A549 (cell line): ENCODE measurements at regions not wholly inside any gene's neighbourhood (a gene's known extent, or its start where the extent isn't known, plus 50 kb on each side); places are given as distances from the start of the nearest gene placed in this dataset.

Source experiments
- CHD2 ChIP-seq: fragments of 150-350 bp; IDR thresholded peaks from 2 replicates; pipeline ENCODE4 v1.6.1; 2014; ENCODE audit warnings: low read length; ENCODE audit not compliant: partially characterized antibody
- CTCF ChIP-seq: fragments of >200 bp; sonication (Bioruptor Twin); formaldehyde crosslinking; IDR thresholded peaks from 3 replicates; pipeline ENCODE4 v1.5.1; 2016
- EP300 ChIP-seq, 2 experiments: fragments of >200 bp; sonication (Bioruptor Twin); formaldehyde crosslinking; IDR thresholded peaks; 2 replicates in 1 of 2; 3 replicates in 1 of 2; pipeline ENCODE4 v1.6.1; 2016 to 2017
- RFX5 ChIP-seq: fragments of 450-650 bp; IDR thresholded peaks from 2 replicates; pipeline ENCODE4 v1.7.1; 2014; ENCODE audit warnings: antibody characterized with exemption, mild to moderate bottlenecking, moderate library complexity

- TF ChIP-seq CTCF (no peak), RFX5 (no peak), CHD2 (no peak), EP300 (IDR thresholded peaks at IDR 0.05) (no peak)
These were observed 365.3 kb upstream of the FZD8 start for GRCh38 chr10:36007369-36007768.
